K562 (cell line): ENCODE measurements at regions not wholly inside any gene's neighbourhood (a gene's known extent, or its start where the extent isn't known, plus 50 kb on each side); places are given as distances from the start of the nearest gene placed in this dataset.

Source experiments
- EGR1 ChIP-seq: fragments of 450-650 bp; conservative IDR thresholded peaks from 2 replicates; pipeline ENCODE4 v1.6.1; 2017; ENCODE audit warnings: mild to moderate bottlenecking
- NCOA1 ChIP-seq: fragments of 450-650 bp; IDR thresholded peaks from 2 replicates; pipeline ENCODE4 v1.6.1; 2016; ENCODE audit warnings: low read depth
- NFYB ChIP-seq: IDR thresholded peaks from 2 replicates; pipeline ENCODE4 v1.6.1; 2011; ENCODE audit warnings: mild to moderate bottlenecking, moderate library complexity; ENCODE audit not compliant: insufficient read length; ENCODE audit errors: extremely low read depth
- ZBTB40 ChIP-seq, 2 experiments: fragments of 450-650 bp in 1 of 2; sonication (generic) in 1 of 2; formaldehyde crosslinking in 1 of 2; IDR thresholded peaks; 2 replicates each; pipeline versions ENCODE4 v1.7.1 to v1.9.0; 2016 to 2022; ENCODE audit warnings: inconsistent platforms in 1 of 2, mild to moderate bottlenecking in 1 of 2, missing genetic modification reagents in 1 of 2

DNA sequence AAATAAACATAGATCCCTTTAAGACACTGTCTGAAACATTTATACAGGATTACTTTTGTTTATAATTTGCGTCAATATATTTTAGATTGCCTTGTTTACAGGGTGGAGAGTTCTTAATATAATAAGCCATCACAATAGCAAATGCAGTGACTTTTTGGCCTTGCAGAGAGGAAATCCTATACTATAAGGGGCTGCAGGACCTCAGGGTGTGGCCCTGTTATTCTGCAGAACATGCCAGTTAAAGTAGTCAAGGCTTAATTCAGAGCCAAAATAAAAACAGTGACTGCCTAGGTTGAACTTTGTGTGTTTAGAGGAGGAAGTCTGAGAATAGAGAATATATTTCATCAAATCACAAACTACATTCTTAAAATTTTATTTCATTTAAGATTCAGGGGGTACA is 381.6 kb downstream of the DUSP6 start (continued):
- TF ChIP-seq EGR1 = no peak
- no peak for TF ChIP-seq NFYB
- TF ChIP-seq ZBTB40 (IDR thresholded peaks at IDR 0.05) = no peak
- no peak for TF ChIP-seq ZBTB40 (CRISPR knock-in tag; IDR thresholded peaks at IDR 0.05)
- TF ChIP-seq NCOA1 = no peak
